Cardiac muscle cell (in vitro differentiated cells and primary cell): ENCODE measurements at regions not wholly inside any gene's neighbourhood (a gene's known extent, or its start where the extent isn't known, plus 50 kb on each side); places are given as distances from the start of the nearest gene placed in this dataset.

Source experiments
- DNase-seq, 2 donors: peaks; one replicate each; pipeline versions ENCODE4 v3.0.0 to v3.0.0-alpha.2; 2010 to 2017; ENCODE audit warnings: low read depth in 1 of 2, low spot score in 1 of 2
- H3K27ac ChIP-seq: fragments of 200-600 bp; sonication (generic); 2 replicates; pipeline ENCODE4 v1.5.1; 2016
- H3K27me3 ChIP-seq: fragments of 200-600 bp; sonication (generic); 2 replicates; pipeline ENCODE4 v1.6.0; 2016; ENCODE audit warnings: control low read depth
- H3K36me3 ChIP-seq: fragments of 200-600 bp; sonication (generic); 2 replicates; pipeline ENCODE4 v1.5.1; 2016; ENCODE audit warnings: control low read depth
- H3K4me1 ChIP-seq: fragments of 200-600 bp; sonication (generic); 2 replicates; pipeline ENCODE4 v1.8.1; 2017; ENCODE audit warnings: low read depth, mild to moderate bottlenecking, mixed run types
- H3K4me3 ChIP-seq: fragments of 200-600 bp; sonication (generic); 2 replicates; pipeline ENCODE4 v1.5.1; 2016; ENCODE audit warnings: mild to moderate bottlenecking
- H3K9me3 ChIP-seq: fragments of 200-600 bp; sonication (generic); 2 replicates; pipeline ENCODE4 v1.5.1; 2017; ENCODE audit warnings: low read depth, mild to moderate bottlenecking, control low read depth
- TF ChIP-seq, protein P1 (sequence below): IDR thresholded peaks from 2 replicates; pipeline ENCODE4 v1.5.1; 2012; ENCODE audit warnings: low read depth, mild to moderate bottlenecking, low read length

DNA sequence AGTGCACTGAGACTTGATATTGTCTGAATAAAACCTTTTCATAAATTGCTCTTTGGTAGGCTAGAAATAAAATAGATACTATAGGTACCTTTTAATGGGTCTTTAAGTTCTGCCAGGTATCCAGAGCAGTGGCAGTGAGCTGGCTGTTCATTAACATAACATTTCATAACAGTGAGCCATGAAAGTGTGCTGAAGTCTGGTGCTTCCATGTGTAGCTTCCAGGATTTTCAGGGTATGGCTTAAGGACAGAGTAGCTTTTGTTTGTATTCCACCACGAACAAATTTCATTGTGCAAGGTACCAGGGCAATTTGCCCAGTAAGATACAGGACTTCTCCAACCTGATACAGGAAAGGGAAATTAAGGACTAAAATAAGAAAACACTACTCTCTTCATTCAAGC, 124.7 kb upstream of the NANOGP8 start:
- peaks cover 7% of the 10 kb centered on the region for H3K4me1 ChIP-seq
- TF ChIP-seq, protein P1, sequence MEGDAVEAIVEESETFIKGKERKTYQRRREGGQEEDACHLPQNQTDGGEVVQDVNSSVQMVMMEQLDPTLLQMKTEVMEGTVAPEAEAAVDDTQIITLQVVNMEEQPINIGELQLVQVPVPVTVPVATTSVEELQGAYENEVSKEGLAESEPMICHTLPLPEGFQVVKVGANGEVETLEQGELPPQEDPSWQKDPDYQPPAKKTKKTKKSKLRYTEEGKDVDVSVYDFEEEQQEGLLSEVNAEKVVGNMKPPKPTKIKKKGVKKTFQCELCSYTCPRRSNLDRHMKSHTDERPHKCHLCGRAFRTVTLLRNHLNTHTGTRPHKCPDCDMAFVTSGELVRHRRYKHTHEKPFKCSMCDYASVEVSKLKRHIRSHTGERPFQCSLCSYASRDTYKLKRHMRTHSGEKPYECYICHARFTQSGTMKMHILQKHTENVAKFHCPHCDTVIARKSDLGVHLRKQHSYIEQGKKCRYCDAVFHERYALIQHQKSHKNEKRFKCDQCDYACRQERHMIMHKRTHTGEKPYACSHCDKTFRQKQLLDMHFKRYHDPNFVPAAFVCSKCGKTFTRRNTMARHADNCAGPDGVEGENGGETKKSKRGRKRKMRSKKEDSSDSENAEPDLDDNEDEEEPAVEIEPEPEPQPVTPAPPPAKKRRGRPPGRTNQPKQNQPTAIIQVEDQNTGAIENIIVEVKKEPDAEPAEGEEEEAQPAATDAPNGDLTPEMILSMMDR: no peak
- no peaks in the 10 kb centered on the region for H3K27me3 ChIP-seq
- H3K36me3 ChIP-seq: no peaks in the 10 kb centered on the region
- no peaks in the 10 kb centered on the region for H3K9me3 ChIP-seq
- no peak overlapping the region for H3K4me3 ChIP-seq
- DNase-seq: peak in 1 of 2 donors; percentile 54
- H3K27ac ChIP-seq: no peak overlapping the region

- Histone ChIP-seq H3K4me1 (peaks cover 7% of the 10 kb centered on the region), H3K36me3 (no peaks in the 10 kb centered on the region), H3K9me3 (no peaks in the 10 kb centered on the region), H3K4me3 (no peak overlapping the region), H3K27me3 (no peaks in the 10 kb centered on the region), H3K27ac (no peak overlapping the region)
- no peak for DNase-seq
- TF ChIP-seq, protein P1: no peak
These were observed 123.3 kb upstream of the NANOGP8 start for GRCh38 chr15:35208353-35208752.

DNA sequence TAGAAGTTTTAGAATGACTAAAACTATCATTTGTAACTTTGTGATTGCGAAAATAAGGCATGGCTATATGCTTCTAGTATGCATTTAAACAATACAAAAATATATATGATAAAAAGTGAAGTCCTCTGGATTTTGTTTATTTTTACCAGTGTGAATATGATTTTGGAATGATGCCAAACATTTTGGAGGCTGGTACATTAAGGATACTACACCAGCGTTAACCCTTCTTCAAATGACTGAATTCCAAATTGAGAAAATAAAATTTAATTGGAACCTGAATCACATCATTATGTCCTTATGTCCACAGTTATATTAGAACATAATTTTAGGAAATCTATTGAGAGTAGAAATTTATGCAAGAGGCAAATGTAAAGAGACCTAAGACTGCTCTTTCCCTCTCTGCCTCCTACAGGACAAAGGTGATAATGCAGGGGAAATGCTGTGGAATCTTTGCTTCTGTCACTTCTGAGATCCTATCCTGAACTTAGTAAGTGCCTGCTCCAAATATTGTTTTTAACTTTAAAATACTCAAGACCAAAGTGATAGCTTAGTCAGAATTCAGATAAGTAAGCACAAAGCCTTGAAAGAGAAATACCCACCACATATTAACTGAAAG, 121.1 kb upstream of the NANOGP8 start:
- Histone ChIP-seq H3K27ac (no peak overlapping the region), H3K36me3 (no peaks in the 10 kb centered on the region), H3K9me3 (no peaks in the 10 kb centered on the region), H3K27me3 (no peaks in the 10 kb centered on the region), H3K4me1 (peaks cover 3% of the 10 kb centered on the region), H3K4me3 (no peak overlapping the region)
- TF ChIP-seq, protein P1: peak; percentile 42
- DNase-seq: peak in 1 of 2 donors; percentile 23

DNA sequence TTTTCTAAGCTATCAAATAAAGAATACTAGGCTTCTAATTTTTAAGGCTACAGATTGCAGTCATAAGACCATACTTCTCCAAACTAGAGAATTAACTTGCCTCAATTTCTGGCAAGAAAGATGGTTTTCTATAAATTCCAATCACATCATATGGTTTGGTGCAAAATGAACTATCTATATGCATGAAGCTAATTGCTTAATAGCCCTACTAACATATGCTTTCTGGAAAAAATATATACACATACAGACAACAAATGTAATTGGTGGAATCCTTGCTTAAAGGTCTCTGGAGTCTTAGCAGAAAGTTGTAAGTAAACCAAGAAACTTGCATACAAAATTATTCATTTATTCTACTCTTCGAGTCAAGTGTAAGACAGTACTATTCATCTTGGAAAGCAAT, 113.1 kb upstream of the NANOGP8 start:
- TF ChIP-seq, protein P1: no peak
- H3K36me3 ChIP-seq: no peaks in the 10 kb centered on the region
- no peak overlapping the region for H3K27ac ChIP-seq
- DNase-seq: no peak
- H3K27me3 ChIP-seq: no peaks in the 10 kb centered on the region
- no peaks in the 10 kb centered on the region for H3K9me3 ChIP-seq
- no peak overlapping the region for H3K4me3 ChIP-seq
- H3K4me1 ChIP-seq: no peaks in the 10 kb centered on the region

DNA sequence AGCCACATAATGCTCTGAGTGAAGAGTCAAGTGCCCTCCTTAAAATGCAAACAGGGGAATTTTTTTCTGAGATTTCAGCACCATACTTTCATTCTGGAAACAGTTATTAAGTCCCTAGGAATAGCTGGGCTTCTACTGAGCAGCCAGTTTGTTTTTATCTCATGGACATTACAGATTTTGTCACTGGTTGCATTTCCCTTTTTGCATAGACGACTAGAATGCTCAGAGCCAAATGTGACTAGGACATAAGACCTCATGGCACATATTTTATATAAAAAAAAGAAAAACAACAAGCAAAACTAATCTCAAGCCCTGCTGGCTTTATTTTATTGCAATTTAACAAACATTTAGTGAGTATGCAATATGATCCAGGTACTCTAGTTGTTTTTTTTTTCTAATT, 112.7 kb upstream of the NANOGP8 start:
- no peak for DNase-seq
- Histone ChIP-seq H3K27ac (no peak overlapping the region), H3K27me3 (no peaks in the 10 kb centered on the region), H3K4me3 (no peak overlapping the region), H3K4me1 (no peaks in the 10 kb centered on the region), H3K9me3 (no peaks in the 10 kb centered on the region), H3K36me3 (no peaks in the 10 kb centered on the region)
- TF ChIP-seq, protein P1: no peak

GRCh38 chr15:35197306-35197705, 112.2 kb upstream of the NANOGP8 start:
- Histone ChIP-seq H3K36me3 (no peaks in the 10 kb centered on the region), H3K27ac (no peak overlapping the region), H3K27me3 (no peaks in the 10 kb centered on the region), H3K4me1 (no peaks in the 10 kb centered on the region), H3K9me3 (no peaks in the 10 kb centered on the region), H3K4me3 (no peak overlapping the region)
- no peak for DNase-seq
- TF ChIP-seq, protein P1: no peak
